ENCODE measurements at regions not wholly inside any gene's neighbourhood (a gene's known extent, or its start where the extent isn't known, plus 50 kb on each side); places are given as distances from the start of the nearest gene placed in this dataset.

- no peak for TF ChIP-seq POLR2A (IDR thresholded peaks at IDR 0.05)
- TF ChIP-seq CTCF (IDR thresholded peaks at IDR 0.05): no peak
- no peak for TF ChIP-seq POLR2AphosphoS5 (IDR thresholded peaks at IDR 0.05)
Measured at GRCh38 chr15:95254263-95254662, 1022.9 kb downstream of the MCTP2 start.
